ENCODE measurements at regions not wholly inside any gene's neighbourhood (a gene's known extent, or its start where the extent isn't known, plus 50 kb on each side); places are given as distances from the start of the nearest gene placed in this dataset.

DNA sequence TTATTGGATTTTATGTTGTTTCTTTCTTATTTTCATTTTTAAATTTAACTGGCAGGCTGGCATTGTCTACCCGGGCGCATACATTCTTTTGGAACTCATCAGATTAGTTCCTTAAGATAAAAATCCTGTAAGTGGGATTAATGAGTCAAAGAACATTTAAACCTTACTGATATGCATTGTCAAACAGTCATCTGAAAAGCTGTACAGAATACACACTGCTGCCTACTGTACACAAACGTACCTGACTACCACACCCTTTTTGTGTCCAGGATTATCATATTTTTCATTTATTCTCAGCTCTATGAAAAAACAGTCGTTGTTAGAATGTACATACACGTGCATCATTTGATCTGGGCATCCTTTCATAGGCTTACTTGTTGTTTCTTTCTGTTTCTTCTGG is 358.3 kb downstream of the EFNB2 start:
- TF ChIP-seq, protein P1, sequence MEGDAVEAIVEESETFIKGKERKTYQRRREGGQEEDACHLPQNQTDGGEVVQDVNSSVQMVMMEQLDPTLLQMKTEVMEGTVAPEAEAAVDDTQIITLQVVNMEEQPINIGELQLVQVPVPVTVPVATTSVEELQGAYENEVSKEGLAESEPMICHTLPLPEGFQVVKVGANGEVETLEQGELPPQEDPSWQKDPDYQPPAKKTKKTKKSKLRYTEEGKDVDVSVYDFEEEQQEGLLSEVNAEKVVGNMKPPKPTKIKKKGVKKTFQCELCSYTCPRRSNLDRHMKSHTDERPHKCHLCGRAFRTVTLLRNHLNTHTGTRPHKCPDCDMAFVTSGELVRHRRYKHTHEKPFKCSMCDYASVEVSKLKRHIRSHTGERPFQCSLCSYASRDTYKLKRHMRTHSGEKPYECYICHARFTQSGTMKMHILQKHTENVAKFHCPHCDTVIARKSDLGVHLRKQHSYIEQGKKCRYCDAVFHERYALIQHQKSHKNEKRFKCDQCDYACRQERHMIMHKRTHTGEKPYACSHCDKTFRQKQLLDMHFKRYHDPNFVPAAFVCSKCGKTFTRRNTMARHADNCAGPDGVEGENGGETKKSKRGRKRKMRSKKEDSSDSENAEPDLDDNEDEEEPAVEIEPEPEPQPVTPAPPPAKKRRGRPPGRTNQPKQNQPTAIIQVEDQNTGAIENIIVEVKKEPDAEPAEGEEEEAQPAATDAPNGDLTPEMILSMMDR (IDR thresholded peaks at IDR 0.05), result no peak
- no peak for TF ChIP-seq POLR2A (IDR thresholded peaks at IDR 0.05)

Measured in thyroid gland (tissue), 4 donors.